H1 (cell line): ENCODE measurements at regions not wholly inside any gene's neighbourhood (a gene's known extent, or its start where the extent isn't known, plus 50 kb on each side); places are given as distances from the start of the nearest gene placed in this dataset.

Experiments
- CTCF ChIP-seq, 3 experiments: IDR thresholded peaks; 1 replicate in 2 of 3; 2 replicates in 1 of 3; pipeline versions ENCODE4 v1.5.1 to v1.6.1; 2011; ENCODE audit warnings: low read length in 3 of 3, mild to moderate bottlenecking in 3 of 3, inconsistent platforms in 2 of 3, low read depth in 1 of 3, moderate library complexity in 1 of 3; ENCODE audit not compliant: insufficient read depth in 1 of 3; ENCODE audit errors: control extremely low read depth in 1 of 3
- EZH2 ChIP-seq: fragments of 200-600 bp; sonication (generic); IDR thresholded peaks from 2 replicates; pipeline ENCODE4 v1.7.1; 2012; ENCODE audit warnings: low read depth, mild to moderate bottlenecking, moderate library complexity, low read length, inconsistent platforms; ENCODE audit not compliant: severe bottlenecking
- FOSL1 ChIP-seq: IDR thresholded peaks from 2 replicates; pipeline ENCODE4 v1.6.1; 2011; ENCODE audit warnings: mild to moderate bottlenecking, low read depth, low read length, moderate library complexity; ENCODE audit not compliant: insufficient read depth
- GABPA ChIP-seq: IDR thresholded peaks from 2 replicates; pipeline ENCODE4 v1.6.1; 2011; ENCODE audit warnings: mild to moderate bottlenecking, low read length, moderate library complexity, borderline replicate concordance; ENCODE audit not compliant: insufficient read depth
- JUN ChIP-seq: IDR thresholded peaks from 2 replicates; pipeline ENCODE4 v1.6.1; 2011; ENCODE audit warnings: low read depth, mild to moderate bottlenecking, improper control_type of control experiment, low read length
- MAX ChIP-seq: IDR thresholded peaks from 2 replicates; pipeline ENCODE4 v1.6.1; 2012; ENCODE audit warnings: inconsistent platforms
- POLR2A ChIP-seq, 2 experiments: IDR thresholded peaks; 1 replicate in 1 of 2; 2 replicates in 1 of 2; pipeline ENCODE4 v1.6.1; 2011; ENCODE audit warnings: low read depth in 2 of 2, low read length in 2 of 2, mild to moderate bottlenecking in 2 of 2; ENCODE audit errors: control extremely low read depth in 1 of 2
- POU5F1 ChIP-seq: IDR thresholded peaks from 2 replicates; pipeline ENCODE4 v1.6.1; 2011; ENCODE audit warnings: low read depth, mild to moderate bottlenecking, low read length, moderate library complexity
- TAF1 ChIP-seq: IDR thresholded peaks from 2 replicates; pipeline ENCODE4 v1.6.1; 2011; ENCODE audit warnings: mild to moderate bottlenecking, low read depth, low read length
- TF ChIP-seq, protein P1 (sequence below): IDR thresholded peaks from 2 replicates; pipeline ENCODE4 v1.6.1; 2011; ENCODE audit warnings: low read depth, mild to moderate bottlenecking, low read length; ENCODE audit not compliant: insufficient read depth

GRCh38 chr10:52450762-52451291 lies 136.7 kb downstream of the DKK1 start:
- TF ChIP-seq POLR2A (IDR thresholded peaks at IDR 0.05; ENCODE audit: control extremely low read depth in 1 of 2, low read depth in 2 of 2, low read length in 2 of 2) (no peak), GABPA (no peak), EZH2 (no peak), POU5F1 (no peak), MAX (no peak), JUN (no peak), CTCF (IDR thresholded peaks at IDR 0.05; ENCODE audit: control extremely low read depth in 1 of 3, insufficient read depth in 1 of 3, low read depth in 1 of 3, low read length in 3 of 3) (no peak), TAF1 (no peak), FOSL1 (no peak)
- TF ChIP-seq, protein P1, sequence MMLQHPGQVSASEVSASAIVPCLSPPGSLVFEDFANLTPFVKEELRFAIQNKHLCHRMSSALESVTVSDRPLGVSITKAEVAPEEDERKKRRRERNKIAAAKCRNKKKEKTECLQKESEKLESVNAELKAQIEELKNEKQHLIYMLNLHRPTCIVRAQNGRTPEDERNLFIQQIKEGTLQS: no peak
